SK-MEL-5 (cell line): ENCODE measurements at regions not wholly inside any gene's neighbourhood (a gene's known extent, or its start where the extent isn't known, plus 50 kb on each side); places are given as distances from the start of the nearest gene placed in this dataset.

Experiments used
- DNase-seq: peaks from one replicate; pipeline ENCODE4 v3.0.0-alpha.2; 2016; ENCODE audit warnings: low read depth, low spot score
- in situ Hi-C: cut with HindIII; loops from 2 replicates; pipeline ENCODE4 v1.10.0; 2016; ENCODE audit warnings: low sequenced_read_pairs, high pct_unique_total_duplicates, low pct_unique_long_range_greater_than_20kb

- DNase-seq = no peak
- in situ Hi-C loops = no loop called here
Measured at GRCh38 chr2:188096910-188097309, 194.8 kb upstream of the GULP1 start.

GRCh38 chr2:188102881-188103280 is 188.8 kb upstream of the GULP1 start:
- no peak for DNase-seq
- in situ Hi-C loops = no loop called here

DNA sequence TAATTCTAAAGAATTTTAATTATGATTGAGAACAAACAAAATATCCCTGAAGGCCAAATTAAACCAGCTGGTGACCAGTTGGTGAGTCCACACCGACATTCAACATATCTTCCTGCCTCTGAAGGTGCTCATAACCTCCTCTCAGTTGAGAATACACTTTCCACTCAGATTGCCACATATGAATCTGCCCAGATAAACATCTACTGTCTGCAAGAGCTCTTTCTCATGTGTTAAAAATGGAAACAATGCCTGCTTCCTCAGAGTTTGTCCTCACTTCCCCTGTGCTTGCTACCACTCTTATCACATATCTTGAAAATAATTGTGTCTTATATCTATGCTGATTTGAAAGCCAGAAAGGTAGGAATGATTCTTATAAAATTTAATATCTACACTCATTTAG is 177.7 kb upstream of the GULP1 start:
- no peak for DNase-seq
- in situ Hi-C loops = no loop called here

DNA sequence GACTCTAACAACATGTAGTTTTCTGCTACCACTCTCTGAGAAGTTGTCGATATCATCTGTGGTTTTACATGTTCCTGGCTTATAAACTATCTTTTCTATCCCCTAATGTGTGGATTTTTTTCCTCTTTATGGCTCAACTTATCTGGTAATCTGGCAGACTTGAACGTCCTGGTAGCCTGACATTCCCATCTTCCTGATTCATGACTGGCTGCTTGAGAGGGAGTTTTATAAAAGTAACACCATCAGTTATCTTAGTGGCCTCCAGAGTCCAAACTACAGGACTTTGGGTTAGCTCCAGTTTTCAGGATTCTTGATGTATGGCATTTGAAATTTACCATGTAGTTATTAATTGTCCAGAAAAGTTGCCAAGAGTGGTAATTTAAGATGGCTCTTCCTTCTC is 174.0 kb upstream of the GULP1 start:
- in situ Hi-C loops = no loop called here
- DNase-seq = no peak

GRCh38 chr2:188118431-188118830 is 173.2 kb upstream of the GULP1 start:
- no peak for DNase-seq
- in situ Hi-C loops = no loop called here

- in situ Hi-C loops = no loop called here
- no peak for DNase-seq
Measured at GRCh38 chr2:188119112-188119838, 172.4 kb upstream of the GULP1 start.

DNA sequence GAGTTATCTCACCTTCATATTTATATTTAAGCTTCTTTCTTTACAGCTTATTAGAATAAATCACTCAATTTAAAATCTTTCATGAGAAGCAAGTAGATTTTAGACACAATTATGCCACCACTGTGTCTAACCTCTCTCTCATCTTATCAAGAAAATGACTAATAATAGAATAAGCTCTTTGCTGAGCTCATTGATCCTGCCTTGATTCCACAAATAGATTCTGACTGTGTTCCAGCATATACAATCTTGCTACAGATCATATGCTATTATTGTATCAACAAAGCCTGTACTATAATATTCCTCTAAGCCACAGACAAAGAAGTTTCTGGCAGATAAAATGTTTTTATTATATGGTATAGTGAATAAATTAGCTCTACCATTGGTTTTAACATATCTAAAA is 168.7 kb upstream of the GULP1 start:
- no peak for DNase-seq
- in situ Hi-C loops = no loop called here

- DNase-seq = no peak
- in situ Hi-C loops = no loop called here
Measured at GRCh38 chr2:188129677-188130076, 162.0 kb upstream of the GULP1 start.

- in situ Hi-C loops = no loop called here
- no peak for DNase-seq
Measured at GRCh38 chr2:188130317-188130716, 161.4 kb upstream of the GULP1 start.

DNA sequence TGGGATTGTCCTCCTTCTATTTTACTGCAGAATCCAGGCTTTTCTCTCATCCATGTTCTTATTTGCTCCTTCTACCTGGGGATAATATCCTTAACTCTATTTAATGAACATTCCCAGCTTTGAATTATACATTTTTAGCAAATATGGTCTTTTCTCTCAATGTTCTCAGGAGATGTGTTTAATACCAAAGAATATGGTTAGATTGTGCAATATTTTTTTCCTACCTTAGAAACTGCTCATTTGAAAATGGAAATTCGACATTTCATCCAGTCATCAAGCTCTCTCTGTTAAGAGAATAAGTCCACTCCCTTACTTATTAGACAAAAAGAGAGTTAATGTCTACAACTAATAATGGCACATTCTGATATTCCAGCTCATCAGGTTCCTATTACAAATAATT is 160.4 kb upstream of the GULP1 start:
- no peak for DNase-seq
- in situ Hi-C loops = no loop called here

- in situ Hi-C loops = no loop called here
- no peak for DNase-seq
Measured at GRCh38 chr2:188132385-188132784, 159.3 kb upstream of the GULP1 start.

DNA sequence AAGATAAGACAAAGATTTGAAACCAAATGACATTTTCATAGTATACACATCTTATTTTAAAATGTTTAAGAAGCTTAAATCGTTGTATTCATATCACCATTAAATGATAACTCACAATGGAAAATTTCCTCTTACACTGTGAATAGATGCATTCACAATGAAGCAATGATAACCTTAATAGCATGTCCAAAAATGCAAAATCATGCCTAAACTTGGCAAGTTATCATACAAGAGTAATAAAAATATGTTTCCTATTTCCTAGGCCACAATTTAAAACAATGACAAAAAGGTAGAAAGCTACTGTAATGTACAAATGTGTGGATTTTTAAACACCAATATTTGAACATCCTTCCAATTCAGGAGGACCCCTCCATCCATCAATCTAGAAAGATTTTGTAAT is 157.4 kb upstream of the GULP1 start:
- no peak for DNase-seq
- in situ Hi-C loops = no loop called here

- in situ Hi-C loops = no loop called here
- DNase-seq = no peak
Measured at GRCh38 chr2:188138313-188138712, 153.4 kb upstream of the GULP1 start.

DNA sequence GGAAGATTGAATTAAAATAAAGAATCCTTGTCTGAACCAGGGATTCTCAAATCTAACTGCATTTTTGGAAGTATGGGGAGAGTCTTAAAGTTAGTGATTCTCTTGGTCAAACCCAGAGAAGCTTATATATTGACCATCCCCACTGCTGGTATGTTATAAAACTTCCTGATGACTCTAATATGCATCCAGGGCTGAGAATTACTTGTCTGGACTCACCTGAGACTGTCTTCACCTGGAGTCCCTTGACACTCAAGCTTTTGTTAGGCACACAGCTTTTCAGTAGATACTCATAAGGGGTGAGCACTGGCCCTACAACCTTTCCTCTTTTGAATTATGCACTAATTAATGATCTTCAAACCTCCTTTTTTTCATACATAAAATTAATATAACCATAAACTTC is 149.6 kb upstream of the GULP1 start:
- no peak for DNase-seq
- in situ Hi-C loops = no loop called here

GRCh38 chr2:188142636-188143295 is 148.9 kb upstream of the GULP1 start:
- in situ Hi-C loops = no loop called here

GRCh38 chr2:188145885-188146284 is 145.8 kb upstream of the GULP1 start:
- in situ Hi-C loops = no loop called here

More at GRCh38 chr2:188142636-188143295, 148.9 kb upstream of the GULP1 start:
- DNase-seq = no peak

GRCh38 chr2:188146888-188147287 is 144.8 kb upstream of the GULP1 start:
- DNase-seq = no peak
- in situ Hi-C loops = no loop called here

More at GRCh38 chr2:188145885-188146284, 145.8 kb upstream of the GULP1 start:
- DNase-seq = no peak

DNA sequence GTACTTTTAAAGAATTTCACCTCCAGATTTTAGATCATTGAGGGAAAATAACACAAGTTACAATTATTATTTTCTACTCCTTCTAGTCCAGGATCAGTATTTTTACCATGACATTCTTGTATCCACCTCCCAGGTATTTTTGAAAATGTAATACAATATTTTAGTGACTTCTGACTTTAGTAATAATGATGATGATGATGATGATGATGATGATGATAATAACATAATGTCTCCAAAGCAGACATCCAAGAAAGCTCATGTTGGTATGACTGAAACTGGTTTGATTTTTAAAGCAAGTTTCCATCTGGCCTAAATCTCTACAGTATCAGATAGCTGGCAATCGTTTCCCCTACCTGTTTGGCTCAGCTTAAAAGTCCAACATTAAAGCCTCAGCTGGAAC is 140.0 kb upstream of the GULP1 start:
- in situ Hi-C loops = no loop called here
- DNase-seq = no peak

DNA sequence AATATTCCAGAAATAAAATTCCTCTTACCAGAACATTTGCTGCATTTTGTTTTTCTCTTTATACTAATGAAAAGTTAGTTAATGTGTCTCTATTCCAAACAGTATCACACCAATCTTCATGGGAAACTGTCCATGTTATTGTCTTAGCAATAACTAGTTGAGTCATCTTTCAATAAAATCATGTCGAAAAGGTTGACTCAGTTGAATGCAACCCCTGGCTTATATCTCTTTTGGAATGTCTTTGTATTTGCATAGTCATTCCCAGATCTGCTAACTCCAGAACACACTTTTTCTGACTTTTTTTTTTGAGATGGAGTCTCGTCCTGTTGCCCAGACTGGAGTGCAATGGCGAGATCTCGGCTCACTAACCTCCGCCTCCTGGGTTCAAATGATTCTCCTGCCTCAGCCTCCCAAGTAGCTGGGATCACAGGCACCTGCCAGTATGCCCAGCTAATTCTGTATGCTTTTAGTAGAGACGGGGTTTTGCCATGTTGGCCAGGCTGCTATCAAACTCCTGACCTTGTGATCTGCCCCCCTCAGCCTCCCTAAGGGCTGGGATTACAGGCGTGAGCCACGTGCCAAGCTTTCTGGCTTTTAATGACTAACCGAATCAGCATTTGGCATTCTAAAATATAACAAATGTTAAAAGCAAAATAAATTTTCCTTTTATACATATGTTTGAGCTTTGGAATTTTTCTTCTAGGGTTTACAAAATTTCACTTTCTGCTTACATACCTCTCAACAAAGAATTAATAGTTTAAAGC is 133.2 kb upstream of the GULP1 start:
- in situ Hi-C loops = no loop called here
- DNase-seq = no peak
